Adrenal gland (tissue), 9 donors: ENCODE measurements at regions not wholly inside any gene's neighbourhood (a gene's known extent, or its start where the extent isn't known, plus 50 kb on each side); places are given as distances from the start of the nearest gene placed in this dataset.

ENCODE experiments used
- DNase-seq, 7 donors: peaks; one replicate each; pipeline ENCODE4 v3.0.0-alpha.2; 2019 to 2020
- H3K27ac ChIP-seq, 5 donors: fragments of 200-600 bp; sonication (generic) in 4 of 5; 1 replicate in 3 of 5; 2 replicates in 2 of 5; pipeline versions ENCODE4 v1.5.1 to v1.8.0; 2016 to 2020; ENCODE audit warnings: mild to moderate bottlenecking in 1 of 5
- H3K27me3 ChIP-seq: fragments of 200-600 bp; 2 replicates; pipeline ENCODE4 v1.8.0; 2021
- H3K36me3 ChIP-seq, 2 donors: fragments of 200-600 bp; replicated peaks in 1 of 2; 1 replicate in 1 of 2; 2 replicates in 1 of 2; pipeline versions ENCODE4 v1.5.1 to v1.8.0; 2018 to 2022
- H3K4me1 ChIP-seq, 2 donors: fragments of 200-600 bp; replicated peaks in 1 of 2; 1 replicate in 1 of 2; 2 replicates in 1 of 2; pipeline versions ENCODE4 v1.5.1 to v1.8.0; 2018 to 2021
- H3K4me3 ChIP-seq, 4 donors: fragments of 200-600 bp; sonication (generic) in 3 of 4; one replicate each; pipeline ENCODE4 v1.5.1; 2016 to 2018
- H3K9me3 ChIP-seq, 3 donors: fragments of 200-600 bp; sonication (generic) in 1 of 3; replicated peaks in 1 of 3; 1 replicate in 2 of 3; 2 replicates in 1 of 3; pipeline versions ENCODE4 v1.5.1 to v1.8.0; 2016 to 2021
- POLR2A ChIP-seq, 2 donors: fragments of 450-650 bp; IDR thresholded peaks; one replicate each; pipeline ENCODE4 v1.6.1; 2017; ENCODE audit warnings: antibody characterized with exemption in 2 of 2, mild to moderate bottlenecking in 2 of 2, moderate library complexity in 1 of 2
- WGBS, 4 donors: extraction: QIAGEN DNeasy Blood & Tissue Kit in 2 of 4; methylation state at CpG; one replicate each; pipeline versions ENCODE4 v1.1.5 to v1.1.7; 2013 to 2017; 5-methylcytosine and 5-hydroxymethylcytosine counted together
- intact Hi-C, 2 donors: fragments of 100-400 bp; cut with DNase I; formaldehyde crosslinking; loops; one replicate each; pipeline versions ENCODE4 v1.14.1 to v1.15.0; 2022 to 2023
- TF ChIP-seq, protein P1 (sequence below), 6 experiments: fragments of 450-650 bp in 4 of 6; fragments of 200-600 bp in 2 of 6; sonication (generic) in 1 of 6; IDR thresholded peaks; 1 replicate in 5 of 6; 2 replicates in 1 of 6; pipeline versions ENCODE4 v1.5.1 to v1.8.0; 2016 to 2021; ENCODE audit warnings: antibody characterized with exemption in 6 of 6, mild to moderate bottlenecking in 2 of 6, moderate library complexity in 1 of 6
- donor health status: healthy with polysubstance abuse.
- donor health status: Bipolar disorder and iron deficiency.
- donor health status: DM: yes; HTN: yes; CAD: no.
- donor health status: DM: no; HTN: no; CAD: no.
- donor health status: DM: no; HTN: no; CAD: no.

DNA sequence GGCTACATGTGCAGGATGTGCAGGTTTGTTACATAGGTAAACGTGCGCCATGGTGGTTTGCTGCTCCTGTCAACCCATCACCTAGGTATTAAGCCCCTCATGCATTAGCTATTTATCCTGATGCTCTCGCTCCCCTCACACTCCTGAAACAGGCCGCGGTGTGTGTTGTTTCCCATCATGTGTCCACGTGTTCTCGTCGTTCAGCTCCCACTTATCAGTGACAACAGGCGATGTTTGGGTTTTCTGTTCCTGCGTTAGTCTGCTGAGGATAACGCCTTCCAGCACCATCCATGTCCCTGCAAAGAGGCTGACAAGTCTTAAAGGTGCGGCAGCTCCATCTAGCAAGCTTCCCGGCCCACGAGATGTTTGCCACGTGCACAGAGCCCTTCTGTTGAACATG, 175.1 kb downstream of the FOXL1 start:
- 57 to 80% (median 67%) methylated on average over 15 of the region's 15 CpGs for WGBS, 4 donors
- no peak overlapping the region for H3K4me3 ChIP-seq
- no peaks in the 10 kb centered on the region for H3K4me1 ChIP-seq
- no peak for TF ChIP-seq POLR2A (IDR thresholded peaks at IDR 0.05)
- TF ChIP-seq, protein P1, sequence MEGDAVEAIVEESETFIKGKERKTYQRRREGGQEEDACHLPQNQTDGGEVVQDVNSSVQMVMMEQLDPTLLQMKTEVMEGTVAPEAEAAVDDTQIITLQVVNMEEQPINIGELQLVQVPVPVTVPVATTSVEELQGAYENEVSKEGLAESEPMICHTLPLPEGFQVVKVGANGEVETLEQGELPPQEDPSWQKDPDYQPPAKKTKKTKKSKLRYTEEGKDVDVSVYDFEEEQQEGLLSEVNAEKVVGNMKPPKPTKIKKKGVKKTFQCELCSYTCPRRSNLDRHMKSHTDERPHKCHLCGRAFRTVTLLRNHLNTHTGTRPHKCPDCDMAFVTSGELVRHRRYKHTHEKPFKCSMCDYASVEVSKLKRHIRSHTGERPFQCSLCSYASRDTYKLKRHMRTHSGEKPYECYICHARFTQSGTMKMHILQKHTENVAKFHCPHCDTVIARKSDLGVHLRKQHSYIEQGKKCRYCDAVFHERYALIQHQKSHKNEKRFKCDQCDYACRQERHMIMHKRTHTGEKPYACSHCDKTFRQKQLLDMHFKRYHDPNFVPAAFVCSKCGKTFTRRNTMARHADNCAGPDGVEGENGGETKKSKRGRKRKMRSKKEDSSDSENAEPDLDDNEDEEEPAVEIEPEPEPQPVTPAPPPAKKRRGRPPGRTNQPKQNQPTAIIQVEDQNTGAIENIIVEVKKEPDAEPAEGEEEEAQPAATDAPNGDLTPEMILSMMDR (IDR thresholded peaks at IDR 0.05): no peak
- intact Hi-C loops: no loop called here
- no peak overlapping the region for H3K27ac ChIP-seq
- no peaks in the 10 kb centered on the region for H3K36me3 ChIP-seq
- no peak for DNase-seq
- no peaks in the 10 kb centered on the region for H3K9me3 ChIP-seq
- peaks cover 4% of the 10 kb centered on the region for H3K27me3 ChIP-seq

DNA sequence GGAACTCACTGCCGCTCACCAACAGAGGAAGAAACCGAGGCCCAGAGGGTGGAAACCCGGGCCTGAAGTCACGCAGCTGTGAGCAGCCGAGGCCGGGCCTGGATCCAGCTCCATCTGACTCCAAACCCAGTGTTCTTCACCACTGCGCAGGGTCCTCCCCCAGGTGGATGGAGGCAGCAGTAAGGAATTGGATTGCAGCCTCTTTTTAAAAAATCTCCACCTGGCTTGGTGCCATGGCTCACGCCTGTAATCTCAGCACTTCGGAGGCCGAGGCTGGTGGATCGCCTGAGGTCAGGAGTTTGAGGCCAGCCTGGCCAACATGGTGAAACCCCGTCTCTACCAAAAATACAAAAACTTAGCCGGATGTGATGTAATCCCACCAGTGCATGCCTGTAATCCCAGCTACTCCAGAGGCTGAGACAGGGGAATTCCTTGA, 177.2 kb downstream of the FOXL1 start:
- H3K27ac ChIP-seq: no peak overlapping the region
- DNase-seq: no peak
- peaks cover 12% of the 10 kb centered on the region for H3K27me3 ChIP-seq
- intact Hi-C loops: no loop called here
- H3K4me3 ChIP-seq: no peak overlapping the region
- no peaks in the 10 kb centered on the region for H3K36me3 ChIP-seq
- TF ChIP-seq, protein P1 (IDR thresholded peaks at IDR 0.05): no peak
- no peak for TF ChIP-seq POLR2A (IDR thresholded peaks at IDR 0.05)
- WGBS, 4 donors: 63 to 76% (median 66%) methylated on average over 13 of the region's 13 CpGs
- H3K9me3 ChIP-seq: no peaks in the 10 kb centered on the region
- H3K4me1 ChIP-seq: no peaks in the 10 kb centered on the region

DNA sequence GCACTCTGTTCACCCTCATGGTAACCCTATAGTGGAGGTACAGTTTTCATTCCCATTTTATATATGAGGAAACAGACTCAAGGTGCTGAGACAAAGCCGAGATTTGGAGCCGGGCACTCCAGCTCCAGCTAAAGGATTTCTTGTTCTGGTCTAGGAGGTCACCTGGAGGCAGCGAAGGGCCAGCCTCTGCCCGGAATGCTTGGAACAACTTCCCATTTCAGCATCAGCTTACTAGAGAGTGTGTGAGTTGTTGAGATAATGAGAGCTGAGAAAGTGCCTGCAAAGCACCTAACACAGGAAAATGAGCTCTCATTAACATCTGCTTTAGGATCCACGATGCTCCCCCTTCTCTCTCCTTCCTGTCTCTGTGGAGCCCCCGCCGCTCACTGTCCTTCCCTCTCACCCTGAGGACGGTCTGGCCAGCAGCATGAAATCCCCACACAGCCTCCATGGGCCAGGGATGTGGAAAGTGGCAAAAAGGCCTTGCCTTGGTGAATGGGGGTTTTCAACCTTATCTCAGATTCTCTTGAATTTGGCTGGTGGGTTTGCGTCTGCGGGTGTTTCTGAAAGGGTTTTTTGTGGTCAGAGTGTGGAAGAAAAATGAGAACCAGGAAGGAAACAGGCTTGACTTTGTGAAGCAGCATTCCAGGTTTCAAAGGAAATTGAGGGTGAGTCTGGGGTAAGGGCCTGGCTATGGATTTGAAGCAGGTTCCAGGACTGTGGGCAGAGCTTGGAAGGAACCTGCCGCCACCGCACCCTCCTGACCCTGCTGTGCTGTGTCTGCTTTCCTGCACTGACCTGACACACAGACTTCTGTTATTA, 178.7 kb downstream of the FOXL1 start:
- intact Hi-C loops: no loop called here
- 49 to 55% (median 53%) methylated on average over 11 to 12 of the region's 12 CpGs for WGBS, 4 donors
- no peaks in the 10 kb centered on the region for H3K4me1 ChIP-seq
- no peaks in the 10 kb centered on the region for H3K36me3 ChIP-seq
- peaks cover 12% of the 10 kb centered on the region for H3K27me3 ChIP-seq
- TF ChIP-seq, protein P1 (IDR thresholded peaks at IDR 0.05): no peak
- TF ChIP-seq POLR2A (IDR thresholded peaks at IDR 0.05): no peak
- no peak overlapping the region for H3K4me3 ChIP-seq
- DNase-seq: no peak
- no peaks in the 10 kb centered on the region for H3K9me3 ChIP-seq
- H3K27ac ChIP-seq: no peak overlapping the region

DNA sequence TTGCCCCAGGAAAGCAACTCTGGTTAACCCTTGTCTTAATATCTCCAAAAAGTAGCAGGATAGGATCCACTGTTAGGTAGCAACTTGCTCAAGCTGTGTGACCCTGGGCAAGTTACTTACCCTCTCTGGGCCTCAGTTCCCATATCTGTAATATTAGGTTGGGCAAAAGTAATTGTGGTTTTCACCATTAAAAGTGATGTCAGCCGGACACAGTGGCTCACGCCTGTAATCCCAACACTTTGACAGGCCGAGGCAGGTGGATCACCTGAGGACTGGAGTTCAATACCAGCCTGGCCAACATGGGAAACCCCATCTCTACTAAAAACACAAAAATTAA, 179.3 kb downstream of the FOXL1 start:
- no peak for TF ChIP-seq POLR2A (IDR thresholded peaks at IDR 0.05)
- TF ChIP-seq, protein P1 (IDR thresholded peaks at IDR 0.05): no peak
- Histone ChIP-seq H3K27ac (no peak overlapping the region), H3K27me3 (peaks cover 17% of the 10 kb centered on the region), H3K36me3 (no peaks in the 10 kb centered on the region), H3K9me3 (no peaks in the 10 kb centered on the region), H3K4me3 (no peak overlapping the region), H3K4me1 (no peaks in the 10 kb centered on the region)
- DNase-seq: no peak
- intact Hi-C loops: no loop called here
- WGBS, 4 donors: 77 to 100% (median 82%) methylated on average over 3 of the region's 3 CpGs
